ENCODE measurements at regions not wholly inside any gene's neighbourhood (a gene's known extent, or its start where the extent isn't known, plus 50 kb on each side); places are given as distances from the start of the nearest gene placed in this dataset.

GRCh38 chr6:92587525-92587924 is 831.8 kb downstream of the EPHA7 start:
- TF ChIP-seq CTCF (IDR thresholded peaks at IDR 0.05; ENCODE audit: low read length) (no peak), EZH2 (optimal IDR thresholded peaks at IDR 0.05; ENCODE audit: low read depth, low read length) (no peak), EZH2phosphoT487 (IDR thresholded peaks at IDR 0.05; ENCODE audit: low read length) (no peak)

Measured in MM.1S (cell line).